DOHH2 (cell line): ENCODE measurements at regions not wholly inside any gene's neighbourhood (a gene's known extent, or its start where the extent isn't known, plus 50 kb on each side); places are given as distances from the start of the nearest gene placed in this dataset.

Experiments used
- H3F3A ChIP-seq: fragments of 200-600 bp; sonication (generic), shearing (Covaris generic); 2 replicates; pipeline ENCODE4 v1.6.0; 2016; ENCODE audit warnings: antibody characterized with exemption, mild to moderate bottlenecking; ENCODE audit not compliant: control insufficient read depth, insufficient read depth
- H3K27ac ChIP-seq: fragments of 200-600 bp; sonication (generic); 2 replicates; pipeline ENCODE4 v1.5.1; 2014; ENCODE audit warnings: low read depth, mild to moderate bottlenecking, low read length, moderate library complexity
- H3K27me3 ChIP-seq: fragments of 200-600 bp; sonication (generic); 2 replicates; pipeline ENCODE4 v1.6.1; 2014; ENCODE audit warnings: mild to moderate bottlenecking, low read length, mixed read lengths; ENCODE audit not compliant: control insufficient read depth
- H3K36me3 ChIP-seq: fragments of 200-600 bp; sonication (generic); 2 replicates; pipeline ENCODE4 v1.6.1; 2014; ENCODE audit warnings: mild to moderate bottlenecking, low read length, moderate library complexity, mixed read lengths; ENCODE audit not compliant: control insufficient read depth
- H3K4me1 ChIP-seq: fragments of 200-600 bp; sonication (generic); 2 replicates; pipeline ENCODE4 v1.6.1; 2014; ENCODE audit warnings: mild to moderate bottlenecking, low read length, mixed read lengths; ENCODE audit not compliant: control insufficient read depth
- H3K4me2 ChIP-seq: fragments of 200-600 bp; sonication (generic); 2 replicates; pipeline ENCODE4 v1.6.0; 2014; ENCODE audit warnings: mild to moderate bottlenecking, low read length, moderate library complexity
- H3K4me3 ChIP-seq: fragments of 200-600 bp; sonication (generic); 2 replicates; pipeline ENCODE4 v1.5.1; 2014; ENCODE audit warnings: mild to moderate bottlenecking, low read length, mixed read lengths
- H3K79me2 ChIP-seq: fragments of 200-600 bp; sonication (generic); 2 replicates; pipeline ENCODE4 v1.6.1; 2014; ENCODE audit warnings: mild to moderate bottlenecking, low read length, mixed read lengths; ENCODE audit not compliant: control insufficient read depth
- H3K9me2 ChIP-seq: fragments of 200-600 bp; sonication (generic); replicated peaks from 2 replicates; pipeline ENCODE4 v1.6.1; 2014; ENCODE audit warnings: mild to moderate bottlenecking, low read length, mixed read lengths; ENCODE audit not compliant: control insufficient read depth
- H3K9me3 ChIP-seq: fragments of 200-600 bp; sonication (generic); 2 replicates; pipeline ENCODE4 v1.6.1; 2014; ENCODE audit warnings: antibody characterized with exemption, low read length, mixed read lengths; ENCODE audit not compliant: control insufficient read depth, insufficient read depth
- H4K20me1 ChIP-seq: fragments of 200-600 bp; sonication (generic); 2 replicates; pipeline ENCODE4 v1.6.0; 2014; ENCODE audit warnings: low read depth, mild to moderate bottlenecking, antibody characterized with exemption, low read length, moderate library complexity; ENCODE audit not compliant: control insufficient read depth, insufficient read depth
- CTCF ChIP-seq: fragments of 200-600 bp; sonication (generic); IDR thresholded peaks from one replicate; pipeline ENCODE4 v1.5.1; 2014; ENCODE audit warnings: antibody characterized with exemption, mild to moderate bottlenecking, low read depth, low read length; ENCODE audit not compliant: poor library complexity, severe bottlenecking
- EZH2phosphoT487 ChIP-seq: fragments of 200-600 bp; sonication (generic); IDR thresholded peaks from 2 replicates; pipeline ENCODE4 v1.6.1; 2017; ENCODE audit warnings: borderline replicate concordance, mild to moderate bottlenecking, antibody characterized with exemption, low read length, moderate library complexity, mixed read lengths

GRCh38 chr7:106423111-106423510 lies 138.3 kb upstream of the NAMPT start:
- Histone ChIP-seq H3K4me2 (no peak overlapping the region), H4K20me1 (no peaks in the 10 kb centered on the region), H3K4me3 (no peak overlapping the region), H3F3A (no peaks in the 10 kb centered on the region), H3K9me2 (no peaks in the 10 kb centered on the region), H3K4me1 (peaks cover 12% of the 10 kb centered on the region), H3K9me3 (no peaks in the 10 kb centered on the region), H3K27me3 (peaks cover 18% of the 10 kb centered on the region), H3K27ac (no peak overlapping the region), H3K79me2 (no peaks in the 10 kb centered on the region), H3K36me3 (no peaks in the 10 kb centered on the region)
- no peak for TF ChIP-seq EZH2phosphoT487
- TF ChIP-seq CTCF = no peak

GRCh38 chr7:106421181-106421762 lies 136.5 kb upstream of the NAMPT start:
- peaks cover 18% of the 10 kb centered on the region for H3K27me3 ChIP-seq
- no peaks in the 10 kb centered on the region for H3K79me2 ChIP-seq
- H3K36me3 ChIP-seq = no peaks in the 10 kb centered on the region
- no peak overlapping the region for H3K4me3 ChIP-seq
- peaks cover 3% of the 10 kb centered on the region; the same call in 1 of the 2 replicates for H3K9me3 ChIP-seq
- H3K4me2 ChIP-seq = no peak overlapping the region
- no peaks in the 10 kb centered on the region for H3K9me2 ChIP-seq
- TF ChIP-seq EZH2phosphoT487 = no peak
- TF ChIP-seq CTCF = no peak
- H4K20me1 ChIP-seq = no peaks in the 10 kb centered on the region
- H3K4me1 ChIP-seq = peaks cover 12% of the 10 kb centered on the region
- H3K27ac ChIP-seq = no peak overlapping the region
- no peaks in the 10 kb centered on the region for H3F3A ChIP-seq

GRCh38 chr7:106420736-106421135 lies 136.0 kb upstream of the NAMPT start:
- peaks cover 12% of the 10 kb centered on the region for H3K4me1 ChIP-seq
- TF ChIP-seq EZH2phosphoT487 (no peak), CTCF (no peak)
- H3K4me2 ChIP-seq = no peak overlapping the region
- peaks cover 3% of the 10 kb centered on the region; the same call in 1 of the 2 replicates for H3K9me3 ChIP-seq
- no peak overlapping the region for H3K4me3 ChIP-seq
- peaks cover 17% of the 10 kb centered on the region for H3K27me3 ChIP-seq
- no peaks in the 10 kb centered on the region for H3K79me2 ChIP-seq
- no peaks in the 10 kb centered on the region for H3K9me2 ChIP-seq
- H4K20me1 ChIP-seq = no peaks in the 10 kb centered on the region
- H3K27ac ChIP-seq = no peak overlapping the region
- no peaks in the 10 kb centered on the region for H3K36me3 ChIP-seq
- no peaks in the 10 kb centered on the region for H3F3A ChIP-seq
